M059J (cell line): ENCODE measurements at regions not wholly inside any gene's neighbourhood (a gene's known extent, or its start where the extent isn't known, plus 50 kb on each side); places are given as distances from the start of the nearest gene placed in this dataset.
A peak's percentile ranks its signal among the peaks of the same experiment; 100 is the strongest.
"Not testable (repeated sequence)": the region's sequence is repeated elsewhere in the genome, so short reads cannot be mapped to it uniquely, and the experiment has no call there.

ENCODE experiments used
- DNase-seq: peaks from one replicate; pipeline ENCODE4 v3.0.0-alpha.2; 2012; ENCODE audit warnings: low read depth

- DNase-seq: no peak
Measured at GRCh38 chr2:149808556-149808955, 221.0 kb upstream of the MMADHC start.

- DNase-seq: no peak
Measured at GRCh38 chr2:149806651-149807050, 219.1 kb upstream of the MMADHC start.

- no peak for DNase-seq
Measured at GRCh38 chr2:149800624-149801542, 213.3 kb upstream of the MMADHC start.

- DNase-seq: peak; percentile 44
Measured at GRCh38 chr2:149799013-149799705, 211.6 kb upstream of the MMADHC start.

GRCh38 chr2:149797030-149797429 lies 209.5 kb upstream of the MMADHC start:
- DNase-seq: no peak

GRCh38 chr2:149789549-149789948 lies 202.0 kb upstream of the MMADHC start:
- DNase-seq: no peak

GRCh38 chr2:149787206-149787605 lies 199.6 kb upstream of the MMADHC start:
- DNase-seq: no peak

GRCh38 chr2:149783284-149783683 lies 195.7 kb upstream of the MMADHC start:
- DNase-seq: no peak

- DNase-seq: no peak
Measured at GRCh38 chr2:149782572-149782971, 195.0 kb upstream of the MMADHC start.

- DNase-seq: no peak
Measured at GRCh38 chr2:149781263-149781808, 193.8 kb upstream of the MMADHC start.

GRCh38 chr2:149773006-149773405 lies 185.4 kb upstream of the MMADHC start:
- no peak for DNase-seq

GRCh38 chr2:149768320-149768799 lies 180.8 kb upstream of the MMADHC start:
- DNase-seq: peak; percentile 70

- DNase-seq: peak; percentile 75
Measured at GRCh38 chr2:149767516-149767974, 180.0 kb upstream of the MMADHC start.

GRCh38 chr2:149766339-149766738 lies 178.8 kb upstream of the MMADHC start:
- DNase-seq: no peak

GRCh38 chr2:149765636-149766035 lies 178.1 kb upstream of the MMADHC start:
- no peak for DNase-seq

- DNase-seq: no peak
Measured at GRCh38 chr2:149765003-149765402, 177.4 kb upstream of the MMADHC start.

- no peak for DNase-seq
Measured at GRCh38 chr2:149763358-149763757, 175.8 kb upstream of the MMADHC start.

GRCh38 chr2:149761611-149762010 lies 174.0 kb upstream of the MMADHC start:
- DNase-seq: no peak

GRCh38 chr2:149759382-149759781 lies 171.8 kb upstream of the MMADHC start:
- DNase-seq: not testable (repeated sequence)

GRCh38 chr2:149754722-149755121 lies 167.1 kb upstream of the MMADHC start:
- DNase-seq: not testable (repeated sequence)

- DNase-seq: peak; percentile 68
Measured at GRCh38 chr2:149747456-149747855, 159.9 kb upstream of the MMADHC start.
